ENCODE measurements at regions not wholly inside any gene's neighbourhood (a gene's known extent, or its start where the extent isn't known, plus 50 kb on each side); places are given as distances from the start of the nearest gene placed in this dataset.
A peak's percentile ranks its signal among the peaks of the same experiment; 100 is the strongest.

- no peaks in the 10 kb centered on the region for H3K9me3 ChIP-seq (ENCODE audit: control insufficient read depth in 5 of 5, low read length in 5 of 5)
- no peaks in the 10 kb centered on the region for H3K36me3 ChIP-seq (ENCODE audit: control insufficient read depth in 5 of 5, insufficient read depth in 5 of 5, low read length in 5 of 5)
- H3K27me3 ChIP-seq (ENCODE audit: control insufficient read depth in 5 of 5, insufficient read depth in 4 of 5, low read length in 5 of 5), result peaks cover 0 to 3% (median 0%) of the 10 kb centered on the region in 5 donors
- H3K27ac ChIP-seq (ENCODE audit: low read depth, low read length), result no peak overlapping the region
- no peaks in the 10 kb centered on the region for H3K4me1 ChIP-seq (ENCODE audit: control insufficient read depth in 5 of 5, insufficient read depth in 5 of 5, low read length in 5 of 5)
- H3K4me3 ChIP-seq (ENCODE audit: low read depth in 1 of 5, low read length in 5 of 5), result no peak overlapping the region
- no peak overlapping the region for H3K9ac ChIP-seq (ENCODE audit: low read length in 5 of 5)
Observed at GRCh38 chr2:129866391-129866790, 113.1 kb upstream of the RAB6C start.

GRCh38 chr2:129868151-129868550 is 111.3 kb upstream of the RAB6C start:
- peaks cover 0 to 3% (median 0%) of the 10 kb centered on the region in 5 donors for H3K27me3 ChIP-seq (ENCODE audit: control insufficient read depth in 5 of 5, insufficient read depth in 4 of 5, low read length in 5 of 5)
- no peak overlapping the region for H3K9ac ChIP-seq (ENCODE audit: low read length in 5 of 5)
- no peak overlapping the region for H3K4me3 ChIP-seq (ENCODE audit: low read depth in 1 of 5, low read length in 5 of 5)
- no peaks in the 10 kb centered on the region for H3K9me3 ChIP-seq (ENCODE audit: control insufficient read depth in 5 of 5, low read length in 5 of 5)
- H3K27ac ChIP-seq (ENCODE audit: low read depth, low read length), result no peak overlapping the region
- no peaks in the 10 kb centered on the region for H3K36me3 ChIP-seq (ENCODE audit: control insufficient read depth in 5 of 5, insufficient read depth in 5 of 5, low read length in 5 of 5)
- no peaks in the 10 kb centered on the region for H3K4me1 ChIP-seq (ENCODE audit: control insufficient read depth in 5 of 5, insufficient read depth in 5 of 5, low read length in 5 of 5)

DNA sequence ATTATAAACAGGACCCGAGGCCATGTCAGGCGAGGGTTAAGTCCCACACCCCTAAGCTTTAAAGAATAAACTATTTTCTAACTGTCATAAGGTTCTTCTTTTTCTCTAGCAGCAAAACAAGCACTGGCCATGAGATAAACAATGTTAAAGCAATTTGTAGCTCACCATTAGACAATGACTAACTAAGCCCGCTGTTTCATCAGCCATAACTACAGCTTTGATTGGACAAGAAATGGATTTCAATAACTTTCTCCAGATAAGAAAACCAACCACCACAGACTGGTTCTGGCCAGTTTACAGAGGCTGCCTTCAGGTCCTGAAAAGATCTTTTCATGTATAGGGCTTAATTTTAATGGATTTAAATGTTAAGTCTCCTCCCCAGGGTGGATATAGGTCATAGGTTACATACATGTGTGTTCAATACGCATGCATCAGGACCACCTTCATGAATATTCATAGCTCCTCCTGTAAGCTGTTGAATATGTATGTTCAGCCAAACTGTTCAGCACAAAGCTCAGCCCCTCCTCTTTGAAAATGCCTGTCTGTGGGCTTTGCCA is 108.7 kb upstream of the RAB6C start:
- no peak overlapping the region for H3K27ac ChIP-seq (ENCODE audit: low read depth, low read length)
- no peaks in the 10 kb centered on the region for H3K36me3 ChIP-seq (ENCODE audit: control insufficient read depth in 5 of 5, insufficient read depth in 5 of 5, low read length in 5 of 5)
- H3K4me1 ChIP-seq (ENCODE audit: control insufficient read depth in 5 of 5, insufficient read depth in 5 of 5, low read length in 5 of 5), result no peaks in the 10 kb centered on the region
- no peak overlapping the region for H3K4me3 ChIP-seq (ENCODE audit: low read depth in 1 of 5, low read length in 5 of 5)
- no peak overlapping the region for H3K9ac ChIP-seq (ENCODE audit: low read length in 5 of 5)
- peaks cover 0 to 3% (median 0%) of the 10 kb centered on the region in 5 donors for H3K27me3 ChIP-seq (ENCODE audit: control insufficient read depth in 5 of 5, insufficient read depth in 4 of 5, low read length in 5 of 5)
- no peaks in the 10 kb centered on the region for H3K9me3 ChIP-seq (ENCODE audit: control insufficient read depth in 5 of 5, low read length in 5 of 5)

DNA sequence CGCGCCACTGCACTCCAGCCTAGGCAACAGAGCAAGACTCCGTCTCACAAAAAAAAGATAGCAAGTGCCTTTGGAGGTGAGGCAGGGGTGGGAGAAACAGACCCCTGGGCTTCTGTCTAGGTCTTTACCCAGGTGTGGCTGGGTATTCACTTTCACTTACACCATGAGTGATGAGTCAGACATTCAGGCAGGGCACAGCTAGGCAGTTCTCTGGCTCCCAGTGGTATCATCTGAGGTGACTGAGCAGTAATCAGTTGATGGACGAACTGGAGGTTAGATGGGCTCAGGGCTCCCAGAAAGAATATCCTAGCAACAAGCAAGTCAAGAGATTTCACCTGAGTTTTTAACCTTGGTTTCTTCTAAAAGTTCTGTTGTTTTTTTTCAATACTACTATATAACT is 107.0 kb upstream of the RAB6C start:
- no peaks in the 10 kb centered on the region for H3K36me3 ChIP-seq (ENCODE audit: control insufficient read depth in 5 of 5, insufficient read depth in 5 of 5, low read length in 5 of 5)
- no peaks in the 10 kb centered on the region for H3K9me3 ChIP-seq (ENCODE audit: control insufficient read depth in 5 of 5, low read length in 5 of 5)
- no peak overlapping the region for H3K9ac ChIP-seq (ENCODE audit: low read length in 5 of 5)
- H3K4me3 ChIP-seq (ENCODE audit: low read depth in 1 of 5, low read length in 5 of 5), result no peak overlapping the region
- peaks cover 0 to 3% (median 0%) of the 10 kb centered on the region in 5 donors for H3K27me3 ChIP-seq (ENCODE audit: control insufficient read depth in 5 of 5, insufficient read depth in 4 of 5, low read length in 5 of 5)
- peaks cover 0 to 11% (median 8%) of the 10 kb centered on the region in 5 donors for H3K4me1 ChIP-seq (ENCODE audit: control insufficient read depth in 5 of 5, insufficient read depth in 5 of 5, low read length in 5 of 5)
- H3K27ac ChIP-seq (ENCODE audit: low read depth, low read length), result no peak overlapping the region

DNA sequence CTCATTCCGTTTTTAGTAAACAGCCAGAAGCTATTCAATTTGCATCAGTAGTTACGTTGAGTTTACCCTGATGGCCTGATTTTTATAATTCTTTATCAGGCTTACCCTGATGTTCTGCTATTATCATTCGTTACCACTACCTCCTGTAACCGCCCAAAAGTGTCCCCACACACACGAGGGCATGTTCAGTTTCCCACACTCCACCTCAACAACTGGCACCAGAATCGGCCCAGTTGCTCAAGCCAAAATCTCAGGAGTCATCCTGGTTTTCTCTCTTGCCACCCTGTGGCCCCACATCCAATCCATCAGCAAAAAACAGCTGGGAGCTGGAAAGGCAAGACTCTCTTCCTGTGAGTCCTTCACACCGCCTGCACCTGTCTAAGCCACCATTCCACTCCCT is 102.9 kb upstream of the RAB6C start:
- H3K4me1 ChIP-seq (ENCODE audit: control insufficient read depth in 5 of 5, insufficient read depth in 5 of 5, low read length in 5 of 5), result peaks cover 0 to 18% (median 14%) of the 10 kb centered on the region in 5 donors
- H3K9ac ChIP-seq (ENCODE audit: low read length in 5 of 5), result peak overlapping the region in 4 of 5 donors; percentile 45 to 88 (median 80)
- peak overlapping the region; percentile 69 to 97 (median 88) for H3K4me3 ChIP-seq (ENCODE audit: low read depth in 1 of 5, low read length in 5 of 5)
- H3K36me3 ChIP-seq (ENCODE audit: control insufficient read depth in 5 of 5, insufficient read depth in 5 of 5, low read length in 5 of 5), result no peaks in the 10 kb centered on the region
- H3K27ac ChIP-seq (ENCODE audit: low read depth, low read length), result peak overlapping the region; percentile 43
- H3K27me3 ChIP-seq (ENCODE audit: control insufficient read depth in 5 of 5, insufficient read depth in 4 of 5, low read length in 5 of 5), result no peaks in the 10 kb centered on the region
- H3K9me3 ChIP-seq (ENCODE audit: control insufficient read depth in 5 of 5, low read length in 5 of 5), result no peaks in the 10 kb centered on the region

DNA sequence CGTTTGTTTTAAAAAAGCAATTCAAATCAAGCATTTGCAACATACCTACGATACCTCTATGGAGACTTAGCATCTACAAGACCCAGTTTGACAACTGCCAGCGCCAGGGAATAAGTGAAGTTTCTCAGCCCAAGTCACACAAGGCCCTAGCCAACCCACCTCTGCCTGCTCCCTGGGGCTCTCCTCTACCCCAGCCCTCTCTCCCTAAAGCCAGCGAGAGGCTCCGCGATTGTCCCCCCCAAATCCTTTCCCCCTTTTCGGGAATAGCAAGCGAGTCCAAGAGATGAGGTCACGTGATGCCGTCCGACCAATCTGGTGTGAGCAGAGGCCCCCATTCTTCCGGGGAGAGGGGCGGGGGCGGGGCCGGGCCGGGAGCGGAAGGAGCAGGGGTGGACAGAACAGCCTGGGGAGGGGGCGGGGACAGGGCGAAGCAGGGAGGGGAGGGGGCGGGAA is 102.2 kb upstream of the RAB6C start:
- no peaks in the 10 kb centered on the region for H3K36me3 ChIP-seq (ENCODE audit: control insufficient read depth in 5 of 5, insufficient read depth in 5 of 5, low read length in 5 of 5)
- peak overlapping the region; percentile 69 to 97 (median 88) for H3K4me3 ChIP-seq (ENCODE audit: low read depth in 1 of 5, low read length in 5 of 5)
- peak overlapping the region in 4 of 5 donors; percentile 45 to 88 (median 80) for H3K9ac ChIP-seq (ENCODE audit: low read length in 5 of 5)
- no peaks in the 10 kb centered on the region for H3K27me3 ChIP-seq (ENCODE audit: control insufficient read depth in 5 of 5, insufficient read depth in 4 of 5, low read length in 5 of 5)
- H3K9me3 ChIP-seq (ENCODE audit: control insufficient read depth in 5 of 5, low read length in 5 of 5), result no peaks in the 10 kb centered on the region
- H3K27ac ChIP-seq (ENCODE audit: low read depth, low read length), result peak overlapping the region; percentile 43
- peaks cover 0 to 18% (median 14%) of the 10 kb centered on the region in 5 donors for H3K4me1 ChIP-seq (ENCODE audit: control insufficient read depth in 5 of 5, insufficient read depth in 5 of 5, low read length in 5 of 5)

DNA sequence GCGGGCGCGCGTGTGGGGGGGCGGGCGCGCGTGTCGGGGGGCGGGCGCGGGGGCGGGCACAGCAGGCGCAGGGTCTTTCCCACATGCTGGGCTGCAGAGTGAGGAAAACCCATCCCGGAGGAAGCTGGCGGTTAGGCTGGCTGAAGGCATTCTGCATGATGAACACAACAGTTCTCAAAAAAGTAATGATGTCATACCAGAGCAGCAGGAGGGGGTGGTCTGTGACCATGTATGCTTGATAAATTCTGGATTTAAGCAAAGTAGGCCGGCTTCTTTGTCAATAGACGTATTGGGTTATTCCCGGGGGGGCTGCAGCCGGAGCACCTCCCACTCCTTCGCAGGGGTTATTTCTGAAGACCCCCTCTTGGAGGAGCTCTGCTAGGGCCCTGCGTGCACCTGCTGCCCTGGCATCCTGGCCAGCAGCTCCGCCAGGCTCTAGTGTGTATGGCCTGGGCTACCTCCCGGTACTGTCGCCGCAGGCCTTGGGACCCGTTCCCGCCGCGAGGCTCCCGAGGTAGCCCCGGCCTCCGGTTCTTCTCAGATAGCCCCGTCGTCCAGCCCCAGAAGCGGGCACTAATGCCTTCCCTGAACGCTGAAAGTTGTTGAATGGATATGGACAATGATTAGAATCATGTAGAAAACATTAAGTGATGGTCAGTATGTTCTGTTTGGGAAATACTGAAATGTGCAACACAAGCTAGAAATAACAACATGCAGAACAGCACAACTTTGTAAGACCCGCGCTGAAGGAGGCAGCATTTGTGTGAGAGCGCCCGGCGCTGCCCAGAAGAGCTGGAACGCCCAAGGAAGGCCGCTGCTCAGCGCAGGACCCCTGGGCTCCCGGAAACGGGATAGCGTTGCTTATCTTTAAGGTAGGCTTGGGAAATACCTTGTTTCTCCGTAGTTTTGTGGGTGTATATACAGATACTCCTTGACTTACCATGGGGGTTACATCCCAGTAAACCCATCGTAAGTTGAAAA is 101.4 kb upstream of the RAB6C start:
- Histone ChIP-seq H3K36me3 (ENCODE audit: control insufficient read depth in 5 of 5, insufficient read depth in 5 of 5, low read length in 5 of 5) (no peaks in the 10 kb centered on the region), H3K9ac (ENCODE audit: low read length in 5 of 5) (peak overlapping the region in 3 of 5 donors; percentile 25 to 71 (median 51)), H3K4me3 (ENCODE audit: low read depth in 1 of 5, low read length in 5 of 5) (peak overlapping the region; percentile 58 to 93 (median 75)), H3K27me3 (ENCODE audit: control insufficient read depth in 5 of 5, insufficient read depth in 4 of 5, low read length in 5 of 5) (peaks cover 0 to 3% (median 0%) of the 10 kb centered on the region in 5 donors), H3K9me3 (ENCODE audit: control insufficient read depth in 5 of 5, low read length in 5 of 5) (no peaks in the 10 kb centered on the region), H3K4me1 (ENCODE audit: control insufficient read depth in 5 of 5, insufficient read depth in 5 of 5, low read length in 5 of 5) (peaks cover 0 to 18% (median 14%) of the 10 kb centered on the region in 5 donors), H3K27ac (ENCODE audit: low read depth, low read length) (peak overlapping the region; percentile 44)

- no peaks in the 10 kb centered on the region for H3K36me3 ChIP-seq (ENCODE audit: control insufficient read depth in 5 of 5, insufficient read depth in 5 of 5, low read length in 5 of 5)
- no peaks in the 10 kb centered on the region for H3K9me3 ChIP-seq (ENCODE audit: control insufficient read depth in 5 of 5, low read length in 5 of 5)
- peaks cover 0 to 18% (median 14%) of the 10 kb centered on the region in 5 donors for H3K4me1 ChIP-seq (ENCODE audit: control insufficient read depth in 5 of 5, insufficient read depth in 5 of 5, low read length in 5 of 5)
- H3K27me3 ChIP-seq (ENCODE audit: control insufficient read depth in 5 of 5, insufficient read depth in 4 of 5, low read length in 5 of 5), result peaks cover 0 to 3% (median 0%) of the 10 kb centered on the region in 5 donors
- H3K27ac ChIP-seq (ENCODE audit: low read depth, low read length), result no peak overlapping the region
- H3K4me3 ChIP-seq (ENCODE audit: low read depth in 1 of 5, low read length in 5 of 5), result no peak overlapping the region
- H3K9ac ChIP-seq (ENCODE audit: low read length in 5 of 5), result no peak overlapping the region
Observed at GRCh38 chr2:129879614-129880180, 99.8 kb upstream of the RAB6C start.

GRCh38 chr2:129880309-129880708 is 99.2 kb upstream of the RAB6C start:
- Histone ChIP-seq H3K36me3 (ENCODE audit: control insufficient read depth in 5 of 5, insufficient read depth in 5 of 5, low read length in 5 of 5) (no peaks in the 10 kb centered on the region), H3K27me3 (ENCODE audit: control insufficient read depth in 5 of 5, insufficient read depth in 4 of 5, low read length in 5 of 5) (peaks cover 0 to 3% (median 0%) of the 10 kb centered on the region in 5 donors), H3K4me3 (ENCODE audit: low read depth in 1 of 5, low read length in 5 of 5) (no peak overlapping the region), H3K27ac (ENCODE audit: low read depth, low read length) (no peak overlapping the region), H3K9ac (ENCODE audit: low read length in 5 of 5) (no peak overlapping the region), H3K4me1 (ENCODE audit: control insufficient read depth in 5 of 5, insufficient read depth in 5 of 5, low read length in 5 of 5) (peaks cover 0 to 18% (median 14%) of the 10 kb centered on the region in 5 donors), H3K9me3 (ENCODE audit: control insufficient read depth in 5 of 5, low read length in 5 of 5) (no peaks in the 10 kb centered on the region)
